Activated CD4-positive, alpha-beta T cell treated with anti-CD3 and anti-CD28 coated beads, Interleukin-2, amount 50 U/mL, for 24 hours (primary cell): ENCODE measurements at regions not wholly inside any gene's neighbourhood (a gene's known extent, or its start where the extent isn't known, plus 50 kb on each side); places are given as distances from the start of the nearest gene placed in this dataset.

Source experiments
- DNase-seq, 2 donors: peaks; one replicate each; pipeline ENCODE4 v3.0.0-alpha.2; 2020; ENCODE audit warnings: low read depth in 1 of 2, low spot score in 1 of 2

DNA sequence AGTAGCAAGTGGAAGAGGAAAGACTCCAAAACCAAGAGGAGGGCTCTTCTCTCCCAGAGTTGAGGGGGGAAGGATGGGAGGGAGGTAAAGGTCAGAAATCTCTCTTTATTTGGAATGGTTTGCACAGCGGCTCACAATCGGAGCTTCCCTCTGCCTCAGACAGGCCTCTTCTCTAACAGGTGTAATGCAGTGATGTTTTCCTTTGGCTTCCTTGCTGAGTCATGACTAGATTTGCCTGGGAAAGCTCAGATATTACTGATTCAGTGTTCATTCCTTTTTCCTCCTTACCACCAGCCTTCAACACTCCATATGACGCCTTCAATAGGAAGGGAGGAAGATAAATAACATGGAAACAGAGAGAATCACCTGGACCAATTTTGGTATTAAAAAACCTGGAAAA, 136.6 kb downstream of the RNF152 start:
- DNase-seq, result no peak

DNA sequence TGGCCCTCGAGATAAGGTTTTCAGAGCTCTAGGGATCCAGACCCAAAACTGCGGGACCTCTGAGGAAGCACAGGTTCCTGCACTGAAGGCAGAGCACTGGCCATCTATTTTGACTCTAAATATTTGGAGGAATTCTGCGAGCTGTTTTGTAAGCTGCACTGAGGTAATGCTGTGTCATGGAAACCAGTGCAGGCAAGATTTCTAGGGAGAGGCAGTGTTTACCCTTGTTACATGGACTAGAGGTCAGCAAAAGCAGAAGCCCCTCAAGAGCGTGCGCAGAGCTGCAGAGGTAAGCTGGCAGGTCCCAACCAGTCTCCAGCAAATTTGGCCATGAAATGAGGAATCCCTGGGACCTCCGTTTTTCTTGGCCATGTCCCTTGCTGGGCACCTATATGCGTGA, 137.3 kb downstream of the RNF152 start:
- no peak for DNase-seq

DNA sequence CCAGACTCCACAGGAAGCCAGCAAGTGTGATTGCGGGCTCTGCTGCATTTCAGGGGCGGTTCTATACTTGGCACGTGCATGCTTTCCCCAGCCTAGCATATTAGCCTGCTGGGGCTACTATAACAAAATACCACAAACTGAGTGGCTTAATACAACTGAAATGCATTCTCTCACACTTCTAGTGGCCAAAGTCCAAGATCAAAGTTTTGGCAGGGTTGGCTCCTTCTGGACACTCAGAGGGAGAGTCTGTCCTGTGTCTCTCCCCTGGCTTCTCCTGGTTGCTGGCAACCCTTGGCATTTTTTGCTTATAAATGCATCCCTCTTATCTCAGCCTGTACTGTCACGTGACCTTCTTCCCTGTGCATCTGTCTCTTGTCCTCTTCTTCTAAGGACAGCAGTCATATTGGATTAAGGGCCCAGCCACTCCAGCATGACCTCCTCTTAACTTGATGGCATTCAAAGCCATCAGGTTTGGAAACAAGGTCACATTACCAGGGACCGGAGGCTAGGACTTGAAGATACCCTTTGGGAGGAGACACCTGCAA, 138.7 kb downstream of the RNF152 start:
- no peak for DNase-seq

DNA sequence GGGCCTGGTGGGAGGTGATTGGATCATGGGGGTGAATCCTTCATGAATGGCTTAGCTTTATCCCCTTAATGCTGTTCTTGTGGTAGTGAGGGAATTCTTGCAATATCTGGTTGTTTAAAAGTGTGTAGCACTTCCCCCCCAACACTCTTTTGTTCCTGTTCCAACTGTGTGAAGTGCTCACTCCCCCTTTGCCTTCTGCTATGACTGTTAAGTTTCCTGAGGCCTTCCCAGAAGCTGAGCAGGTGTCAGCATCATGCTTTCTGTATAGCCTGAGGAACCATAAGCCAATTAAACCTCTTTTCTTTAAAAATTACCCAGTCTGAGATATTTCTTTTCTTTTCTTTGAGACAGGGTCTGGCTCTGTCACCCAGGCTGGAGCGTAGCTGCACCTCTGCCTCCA, 139.4 kb downstream of the RNF152 start:
- DNase-seq, result no peak

DNA sequence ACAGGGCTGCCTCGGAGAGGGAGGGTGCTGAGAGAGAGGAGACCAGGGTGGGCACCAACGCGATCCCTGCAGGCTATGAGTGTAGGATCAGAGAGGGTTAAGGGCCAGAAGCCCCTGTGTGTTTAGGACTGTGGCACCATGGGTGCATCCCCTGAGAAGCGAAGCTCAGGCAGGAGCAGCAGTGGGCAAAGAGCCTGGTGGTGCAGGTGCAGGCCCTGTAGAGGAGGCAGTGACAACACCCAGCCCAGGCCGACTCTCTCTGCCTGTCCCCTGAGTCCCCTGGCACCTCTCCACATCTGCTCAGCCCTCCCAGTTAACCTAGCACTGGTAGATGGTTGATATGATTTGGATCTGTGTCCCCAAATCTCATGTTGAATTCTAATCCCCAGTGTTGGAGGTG, 139.8 kb downstream of the RNF152 start:
- DNase-seq, result no peak

DNA sequence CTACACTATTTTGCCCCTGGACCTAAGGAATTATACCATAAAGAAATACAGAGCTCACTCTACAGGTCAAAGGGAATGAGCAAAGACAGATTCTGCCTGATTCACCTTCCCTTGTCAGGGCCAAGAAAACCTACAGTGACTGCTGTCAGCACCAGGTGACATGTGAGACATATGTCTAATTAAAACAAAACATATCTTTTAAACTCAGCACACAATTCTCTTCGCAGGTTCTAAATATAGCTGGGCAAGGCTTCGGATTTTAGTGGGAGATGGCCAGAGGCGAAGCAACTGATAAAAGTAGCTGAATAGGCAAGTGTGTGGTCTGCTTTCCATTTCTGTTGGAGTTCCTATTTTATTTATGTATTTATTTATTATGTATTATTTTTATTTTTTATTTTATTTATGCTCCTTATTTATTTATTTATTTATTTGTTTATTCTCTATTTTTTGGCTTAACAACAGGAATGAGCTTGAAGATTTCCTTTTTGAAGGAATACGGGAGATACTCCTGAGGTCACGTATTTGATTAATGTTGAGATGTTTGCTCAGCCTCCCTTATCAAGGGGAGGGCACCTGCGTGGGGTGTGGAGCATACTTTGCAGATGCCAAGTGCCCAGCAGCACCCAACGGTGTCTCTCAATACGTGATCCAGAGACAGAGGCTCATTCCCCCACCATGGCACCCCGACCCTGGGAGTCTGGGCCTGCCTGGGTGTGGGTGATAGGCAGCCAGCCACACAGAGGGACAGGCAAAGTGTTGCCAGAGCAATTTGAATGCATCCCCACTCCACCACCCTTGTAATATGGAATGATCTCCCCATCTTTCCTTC, 141.8 kb downstream of the RNF152 start:
- DNase-seq, result no peak

DNA sequence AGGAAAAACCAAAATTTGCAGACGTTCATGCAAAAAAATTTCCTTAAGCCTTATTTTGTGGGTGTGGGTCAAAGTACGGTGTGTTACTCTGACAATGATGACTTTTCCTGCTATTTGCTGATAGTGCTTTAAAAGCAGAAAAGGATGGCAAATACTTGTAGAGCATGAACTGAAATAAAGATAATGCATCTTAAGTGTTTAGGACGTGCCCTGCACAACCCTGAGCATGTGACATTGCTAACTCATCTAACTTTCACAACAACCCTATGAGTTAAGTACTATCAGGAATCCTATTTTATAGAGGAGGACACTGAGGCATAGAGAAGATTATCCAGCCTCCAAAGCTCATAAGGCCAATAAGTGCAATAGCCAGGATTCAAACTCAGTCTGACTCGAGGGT, 143.3 kb downstream of the RNF152 start:
- no peak for DNase-seq

DNA sequence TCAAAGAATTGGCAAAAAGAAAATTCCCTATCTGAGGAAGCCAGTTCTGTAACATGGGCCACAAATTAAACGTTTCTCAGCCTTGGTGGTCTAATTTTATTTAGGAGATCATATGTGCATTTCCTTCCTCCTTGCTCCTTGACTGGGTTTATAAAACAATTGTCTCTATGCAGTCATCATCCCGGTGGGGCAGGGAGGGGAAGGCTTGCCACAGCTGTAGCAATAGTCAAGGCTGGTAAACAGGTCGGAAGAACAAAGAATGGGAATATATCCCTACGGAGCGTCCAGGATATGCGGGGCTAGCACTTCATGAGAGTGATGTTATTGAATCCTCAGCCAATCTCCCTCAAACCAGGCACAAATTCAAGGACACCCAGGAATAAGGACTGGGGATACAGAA, 143.8 kb downstream of the RNF152 start:
- DNase-seq, result no peak

DNA sequence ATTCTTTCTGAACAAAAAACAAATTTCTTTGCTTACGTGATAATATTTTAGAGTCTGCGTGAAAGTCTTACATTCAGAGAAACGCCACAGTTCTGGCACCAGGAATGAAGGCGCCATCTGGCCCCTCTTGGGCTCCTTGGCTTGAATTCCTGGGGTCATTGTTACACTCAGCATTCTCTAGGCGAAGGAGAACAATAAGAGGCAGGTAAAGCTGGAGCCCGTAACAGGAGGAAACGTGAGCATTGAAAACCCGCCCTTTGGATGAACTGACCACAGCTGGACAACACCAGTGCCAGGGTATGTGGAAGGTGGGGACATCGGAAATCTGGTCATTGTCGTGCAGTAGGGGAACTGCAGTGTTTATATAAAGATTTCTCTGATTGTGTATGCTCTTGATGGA, 144.8 kb downstream of the RNF152 start:
- DNase-seq, result no peak

DNA sequence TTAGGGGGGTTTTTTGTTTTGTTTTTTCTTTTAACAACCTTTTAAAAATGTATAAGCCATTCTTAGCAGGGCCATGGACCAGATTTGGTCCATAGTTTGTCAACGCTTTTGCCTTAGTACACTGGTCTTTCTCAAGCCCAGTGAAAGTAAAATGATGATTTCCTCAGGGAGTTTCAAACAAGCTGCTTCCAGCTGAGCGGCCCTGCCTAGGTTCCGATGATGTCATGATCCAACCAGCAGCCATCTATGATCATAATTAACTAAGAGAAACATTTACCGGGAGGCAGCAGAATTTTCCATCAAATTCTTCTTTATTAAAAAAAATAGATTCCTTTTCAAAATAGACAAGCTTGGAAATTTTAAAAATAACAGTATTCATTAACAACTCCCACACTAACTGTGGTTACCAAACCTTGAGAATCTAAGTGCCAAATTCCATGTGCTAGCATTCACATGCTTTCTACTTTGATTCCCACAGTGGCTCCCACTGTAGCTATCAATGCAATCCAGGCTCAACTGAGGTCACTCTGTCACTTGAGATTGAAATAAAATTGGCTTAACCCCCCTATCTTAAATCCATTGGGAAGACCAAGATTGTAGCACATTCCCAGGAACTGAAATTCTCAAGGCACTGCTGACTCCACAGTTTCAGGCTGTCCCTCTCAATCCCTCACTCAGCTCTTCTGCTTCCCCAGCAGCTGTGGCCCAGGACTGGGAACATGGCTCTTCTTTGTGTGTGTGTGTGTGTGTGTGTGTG, 148.9 kb downstream of the RNF152 start:
- no peak for DNase-seq

DNA sequence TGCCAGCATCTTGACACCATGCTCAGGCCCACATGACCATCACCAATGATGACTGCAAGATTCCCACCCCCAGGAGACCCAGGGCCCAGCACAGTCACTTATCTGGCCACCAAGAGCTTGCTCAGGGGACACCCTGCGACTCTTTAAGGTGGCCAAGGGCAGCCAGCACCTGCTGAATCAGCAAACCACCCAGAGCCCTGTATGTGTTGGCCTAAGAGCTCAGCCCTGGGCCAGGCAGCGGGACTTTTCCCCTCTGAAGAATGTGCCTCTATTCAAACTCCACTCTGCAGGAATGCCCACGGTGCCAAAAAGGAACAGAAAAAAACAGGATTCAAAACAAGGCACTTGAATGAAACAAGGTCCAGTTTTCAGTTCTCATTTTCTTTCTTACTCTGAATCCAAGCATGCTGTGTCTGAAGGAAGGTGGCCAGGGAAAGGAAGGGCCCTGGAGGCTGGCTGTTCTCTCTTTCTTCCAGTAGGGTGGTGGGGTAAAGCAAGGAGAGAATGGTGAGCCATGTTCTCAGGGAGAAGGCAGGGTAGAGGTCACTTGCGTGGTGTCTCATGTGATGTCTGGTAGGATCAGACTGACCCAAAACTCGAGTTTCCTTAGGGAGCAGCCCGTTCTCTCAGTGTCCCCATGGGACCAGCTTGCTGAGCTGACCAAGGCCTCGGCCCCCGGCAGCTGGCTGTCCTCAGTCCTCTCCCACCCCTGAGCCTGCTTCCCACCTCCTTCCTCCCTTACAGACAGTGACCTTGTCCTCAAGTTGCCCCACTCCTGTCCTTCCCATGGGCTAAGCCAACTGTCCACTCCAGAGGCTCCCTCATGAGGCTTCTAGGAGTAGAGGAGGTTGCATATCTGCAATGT, 150.0 kb downstream of the RNF152 start:
- DNase-seq, result no peak

DNA sequence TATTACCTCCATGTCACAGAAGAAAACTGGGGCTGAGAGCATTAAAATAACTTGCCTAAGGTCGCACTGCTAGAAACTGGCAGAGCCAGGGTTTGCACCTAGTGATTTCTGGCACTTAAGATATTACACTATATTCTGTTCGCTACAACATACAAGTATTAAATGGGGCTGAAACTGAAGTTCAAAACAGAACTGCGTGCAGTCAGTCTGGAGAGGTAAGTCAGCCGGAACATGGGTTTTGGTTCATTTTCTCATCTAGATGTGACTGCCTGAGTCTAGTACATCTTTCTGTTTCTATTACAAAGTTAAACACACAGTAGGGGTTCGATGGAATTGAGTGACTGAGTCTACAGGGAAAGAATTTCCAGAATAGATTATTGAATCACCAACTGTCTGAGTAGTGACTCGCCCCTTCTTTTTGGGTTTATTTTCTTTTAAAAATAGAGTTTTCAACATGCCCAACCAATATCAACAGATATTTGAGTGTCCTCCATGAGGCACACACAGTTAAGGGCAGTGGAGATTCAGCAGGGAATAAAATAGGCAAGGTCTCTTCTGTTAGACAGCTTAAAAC, 150.8 kb downstream of the RNF152 start:
- DNase-seq, result no peak

DNA sequence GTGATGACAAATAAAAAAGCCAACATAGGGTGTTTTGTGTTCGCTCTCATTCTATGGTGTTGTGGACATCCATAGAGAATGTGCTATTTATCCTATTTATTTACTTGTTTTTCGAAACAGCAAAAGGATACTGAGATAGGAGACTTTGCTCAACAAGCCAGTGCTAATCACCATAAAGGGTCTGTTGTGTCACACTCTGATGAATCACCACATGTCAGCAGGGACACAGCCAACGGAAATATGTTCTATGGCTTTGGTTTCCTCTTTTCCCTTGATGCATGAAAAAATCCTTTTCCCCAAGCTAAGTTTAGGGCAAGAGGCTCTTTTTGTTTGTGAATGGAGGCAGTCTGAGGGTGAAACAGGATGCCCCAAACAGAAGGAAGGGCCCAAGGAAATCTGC, 154.3 kb downstream of the RNF152 start:
- no peak for DNase-seq

DNA sequence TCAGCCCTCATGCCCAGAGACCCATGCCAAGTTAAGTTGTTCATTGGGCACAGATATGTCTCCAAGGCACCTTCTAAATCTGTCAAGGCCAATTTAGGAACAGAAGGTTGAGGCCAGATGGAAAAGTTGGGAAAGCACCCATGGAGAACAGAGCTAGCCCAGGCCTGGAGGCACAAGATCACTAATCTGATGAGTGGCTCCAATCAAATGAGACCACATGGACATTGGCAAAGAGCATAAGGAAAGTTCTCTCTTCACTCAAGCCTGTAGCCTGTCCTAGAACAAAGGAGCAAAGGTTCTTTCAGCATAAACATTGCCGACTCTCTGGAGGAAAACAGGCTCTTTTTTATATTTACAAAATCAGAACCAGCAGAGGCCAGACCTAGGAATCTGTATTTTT, 154.8 kb downstream of the RNF152 start:
- no peak for DNase-seq

DNA sequence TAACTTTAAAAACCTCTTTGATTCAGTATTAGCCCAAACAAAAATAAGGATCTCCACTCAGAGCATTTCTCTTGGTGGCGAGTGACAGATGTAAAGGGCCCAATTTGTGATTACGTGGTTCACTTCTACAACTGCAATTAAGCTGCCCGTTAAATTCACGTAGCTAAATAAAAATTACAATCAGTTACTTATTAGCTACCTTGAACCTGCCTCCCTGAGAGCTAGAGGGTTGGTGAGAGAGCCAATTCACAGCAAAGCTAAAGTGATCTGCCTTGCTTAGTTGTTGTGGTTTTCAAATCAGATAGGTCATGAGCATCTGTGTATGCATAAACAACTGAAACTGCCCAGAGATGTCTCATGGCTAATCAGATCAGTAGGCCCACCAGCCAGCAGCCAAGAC, 156.7 kb downstream of the RNF152 start:
- no peak for DNase-seq

DNA sequence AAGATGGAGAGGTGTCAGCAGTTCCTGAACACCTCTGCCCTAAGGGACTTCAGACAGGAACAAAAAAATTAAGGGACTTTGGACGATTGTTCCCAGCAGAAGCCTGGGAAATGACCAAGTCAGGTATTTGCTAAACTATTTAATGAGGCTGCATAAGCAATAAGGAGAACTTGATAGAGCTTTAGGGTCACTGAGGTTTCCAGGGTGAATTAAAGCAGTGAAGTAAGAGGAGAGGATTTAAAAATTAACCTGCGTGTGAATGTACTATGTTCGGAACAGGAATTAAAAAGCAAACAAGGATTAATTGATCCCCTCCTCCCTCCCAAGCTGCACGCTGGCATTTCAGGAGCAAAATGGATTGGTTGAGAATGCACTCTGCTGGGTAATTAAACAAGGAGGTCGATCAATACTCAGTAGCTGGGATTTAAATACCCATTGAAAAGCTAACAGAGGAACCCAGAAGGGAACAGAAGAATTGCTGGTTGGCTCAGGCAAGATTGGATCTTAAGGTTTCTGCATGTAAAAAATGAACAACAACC, 157.2 kb downstream of the RNF152 start:
- no peak for DNase-seq

DNA sequence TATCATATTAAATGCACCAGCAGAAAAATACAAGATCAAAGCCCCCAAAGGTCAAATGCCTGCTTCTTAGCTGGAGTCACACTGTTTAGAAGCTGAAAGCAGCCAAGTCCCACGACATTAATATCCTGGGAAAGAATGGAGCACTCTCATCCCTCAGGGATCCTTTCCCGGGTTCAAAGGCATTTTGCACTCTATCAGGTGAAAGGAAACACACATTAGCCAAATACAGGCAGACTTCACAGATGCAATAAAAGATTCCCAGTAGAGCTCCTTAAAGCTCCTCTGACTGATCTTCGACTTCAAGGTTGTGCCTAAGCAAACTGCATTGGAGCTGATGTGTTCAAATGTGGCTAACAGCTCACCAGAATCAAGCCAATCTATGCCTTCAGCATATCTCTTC, 158.4 kb downstream of the RNF152 start:
- no peak for DNase-seq

DNA sequence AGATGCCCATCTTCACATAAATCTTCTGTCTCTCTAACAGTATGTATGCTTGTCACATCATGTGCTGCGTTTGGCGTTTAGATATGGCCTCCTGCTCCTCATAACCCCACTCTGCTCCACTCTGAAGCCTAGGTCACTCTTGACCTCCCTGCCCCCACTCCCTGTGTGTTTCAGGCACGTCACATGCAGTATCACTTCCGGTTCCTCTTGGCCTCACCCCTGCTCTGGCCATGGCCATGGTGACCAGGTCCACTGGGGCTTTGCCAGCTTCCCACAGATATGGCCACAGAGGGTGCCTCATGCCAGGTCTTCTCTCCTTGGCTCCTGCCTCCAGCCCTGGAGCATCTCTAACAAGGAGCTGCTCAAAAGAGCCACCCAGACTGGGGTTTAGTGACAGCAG, 160.0 kb downstream of the RNF152 start:
- no peak for DNase-seq

DNA sequence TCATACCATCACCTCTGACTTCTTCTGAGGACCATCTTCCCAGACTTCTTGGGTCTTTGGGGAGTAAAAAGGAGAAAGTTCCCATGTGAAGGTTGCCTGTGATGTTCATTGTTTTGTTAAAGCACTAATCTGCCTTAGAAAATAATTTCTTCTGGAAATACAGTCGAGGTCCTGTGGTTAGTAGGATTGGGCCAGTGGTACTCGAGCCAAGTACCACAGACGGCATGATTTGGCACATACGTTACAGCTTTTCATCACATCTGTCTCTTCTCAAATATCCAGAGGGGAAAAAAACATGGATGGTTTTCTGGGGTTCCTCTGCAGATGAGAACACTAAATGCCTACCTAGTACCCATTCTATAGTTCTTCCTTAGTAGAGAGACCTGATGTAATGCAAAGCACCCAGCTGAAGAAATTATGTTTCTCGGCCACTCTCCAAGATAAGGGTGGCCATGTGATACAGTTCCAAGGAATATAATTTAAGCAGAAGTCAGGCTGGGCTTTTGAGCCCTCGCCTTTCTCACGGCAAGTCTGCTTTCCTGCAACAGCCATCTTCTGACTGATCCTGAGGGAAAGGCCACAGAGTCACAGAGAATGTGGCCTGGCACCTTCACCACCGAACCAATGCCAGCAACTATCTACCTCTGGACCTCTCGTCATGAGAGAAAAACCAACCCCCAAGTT, 161.0 kb downstream of the RNF152 start:
- no peak for DNase-seq

DNA sequence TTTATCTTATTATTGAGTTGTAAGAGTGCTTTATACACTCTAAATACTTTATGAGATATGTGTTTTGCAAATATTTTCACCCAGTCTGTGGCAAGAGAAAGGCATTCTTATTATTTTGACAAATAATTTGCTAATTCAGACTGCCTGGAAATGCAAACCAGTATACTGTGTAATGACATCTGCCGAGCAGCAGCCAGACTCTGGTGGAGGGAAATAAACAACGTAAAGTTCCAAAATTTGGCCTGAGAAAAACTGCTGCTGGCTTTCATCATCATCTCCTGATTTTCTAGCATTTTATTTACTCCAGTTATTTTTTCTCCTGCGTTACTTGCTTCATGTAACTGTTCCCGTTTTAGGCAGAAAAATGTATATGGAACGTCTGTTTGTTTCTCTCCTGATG, 161.6 kb downstream of the RNF152 start:
- no peak for DNase-seq
